Glomerular endothelial cell (primary cell): ENCODE measurements at regions not wholly inside any gene's neighbourhood (a gene's known extent, or its start where the extent isn't known, plus 50 kb on each side); places are given as distances from the start of the nearest gene placed in this dataset.
"Not testable (repeated sequence)": the region's sequence is repeated elsewhere in the genome, so short reads cannot be mapped to it uniquely, and the experiment has no call there.

ENCODE experiments used
- DNase-seq: peaks from one replicate; pipeline ENCODE4 v3.0.0-alpha.2; 2011; ENCODE audit warnings: low read depth, low spot score; ENCODE audit errors: extremely low read depth

DNA sequence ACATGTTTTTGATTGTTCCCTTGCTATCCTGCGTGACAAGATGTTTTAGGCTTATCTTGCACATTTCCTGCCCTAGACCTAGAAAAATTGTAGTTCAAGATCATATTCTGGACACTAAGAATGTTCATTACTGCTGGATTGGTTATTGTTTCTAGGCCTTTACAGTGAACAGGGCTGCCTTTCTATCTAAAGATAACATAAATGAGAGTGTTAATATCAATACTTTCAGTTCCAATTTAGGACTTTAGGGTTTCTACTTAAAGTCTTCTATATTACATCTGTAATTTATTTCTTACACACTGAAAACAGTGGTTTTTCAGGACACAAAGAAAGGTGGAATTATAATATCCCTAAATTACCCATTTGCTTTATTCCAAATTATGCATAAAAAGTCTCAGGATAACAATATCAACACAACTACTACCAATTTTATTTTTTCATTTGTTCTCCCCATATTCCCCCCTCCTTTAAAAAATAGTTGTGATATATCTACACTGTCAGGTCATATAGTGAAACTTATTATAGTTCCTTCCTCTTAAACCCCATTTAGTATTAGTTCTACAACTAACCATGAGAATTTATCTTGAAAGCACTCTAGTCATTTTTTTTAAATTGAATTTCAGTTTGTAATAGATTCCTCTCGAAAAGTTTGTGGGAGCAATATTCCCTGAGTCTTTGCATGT, 293.9 kb upstream of the RIOK2 start:
- no peak for DNase-seq

DNA sequence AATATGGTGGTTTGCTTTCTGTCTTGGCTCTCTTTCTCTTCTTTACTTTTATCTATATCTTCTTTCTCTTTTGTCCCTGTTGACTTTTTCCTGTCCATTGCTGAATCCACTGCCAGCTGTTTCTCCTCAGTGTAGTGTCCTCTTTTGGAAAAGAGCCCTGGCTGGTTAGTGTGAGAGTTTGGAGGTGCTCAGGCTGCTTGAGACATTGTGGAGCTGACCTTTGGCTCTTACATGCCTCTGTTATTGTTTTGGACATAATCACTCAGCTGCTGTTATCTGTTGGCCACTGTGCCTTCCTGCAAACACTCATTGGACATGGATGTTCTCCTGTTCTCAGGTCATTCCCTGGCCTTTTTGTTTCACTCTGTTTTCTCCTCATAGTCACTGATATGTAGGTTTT, 295.4 kb upstream of the RIOK2 start:
- DNase-seq: no peak

DNA sequence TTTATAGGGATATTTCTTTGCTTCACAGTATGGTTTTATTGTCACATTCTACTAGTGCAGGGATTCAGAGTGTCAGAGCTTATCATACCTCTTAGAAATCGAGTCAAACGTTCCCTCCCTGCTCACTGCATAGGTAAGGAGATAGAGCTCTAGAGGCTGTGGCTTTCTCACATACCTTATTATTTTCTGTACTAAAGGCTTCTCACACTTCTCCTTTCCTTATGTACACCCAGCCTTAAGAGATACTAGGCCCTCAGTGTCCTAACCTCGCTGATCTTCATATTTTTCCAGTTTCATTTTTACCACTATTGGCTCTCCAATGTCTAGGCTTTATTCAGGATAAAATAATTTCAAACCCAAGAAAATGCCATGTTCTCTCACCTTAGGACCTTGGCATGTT, 297.3 kb upstream of the RIOK2 start:
- DNase-seq: no peak

DNA sequence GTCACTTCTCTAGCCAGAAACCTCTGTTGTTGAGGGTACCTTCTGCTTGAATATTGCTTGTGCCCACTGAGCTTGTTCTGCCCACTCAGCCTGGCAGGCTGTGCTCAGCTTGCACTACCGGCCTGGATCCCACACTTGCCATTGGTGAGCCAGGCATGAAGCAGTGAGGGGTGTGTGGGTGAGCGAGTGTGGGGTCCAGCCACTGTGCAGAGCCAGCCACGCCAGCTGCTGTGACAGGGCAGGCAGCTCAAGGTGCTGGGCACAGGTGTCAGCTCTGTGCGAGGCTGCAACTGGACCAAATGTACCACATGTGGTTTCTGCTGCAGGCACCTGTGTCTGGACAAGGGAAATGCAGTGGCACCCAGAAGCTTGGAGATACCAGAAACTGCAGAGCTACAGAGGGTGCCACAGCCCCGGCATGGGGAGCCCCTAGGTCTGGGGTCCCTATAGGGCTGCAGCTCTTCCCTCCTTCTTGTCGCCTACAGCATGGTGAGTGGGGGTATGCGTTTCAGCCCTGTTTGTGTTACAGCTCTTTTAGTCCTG, 305.1 kb upstream of the RIOK2 start:
- no peak for DNase-seq

DNA sequence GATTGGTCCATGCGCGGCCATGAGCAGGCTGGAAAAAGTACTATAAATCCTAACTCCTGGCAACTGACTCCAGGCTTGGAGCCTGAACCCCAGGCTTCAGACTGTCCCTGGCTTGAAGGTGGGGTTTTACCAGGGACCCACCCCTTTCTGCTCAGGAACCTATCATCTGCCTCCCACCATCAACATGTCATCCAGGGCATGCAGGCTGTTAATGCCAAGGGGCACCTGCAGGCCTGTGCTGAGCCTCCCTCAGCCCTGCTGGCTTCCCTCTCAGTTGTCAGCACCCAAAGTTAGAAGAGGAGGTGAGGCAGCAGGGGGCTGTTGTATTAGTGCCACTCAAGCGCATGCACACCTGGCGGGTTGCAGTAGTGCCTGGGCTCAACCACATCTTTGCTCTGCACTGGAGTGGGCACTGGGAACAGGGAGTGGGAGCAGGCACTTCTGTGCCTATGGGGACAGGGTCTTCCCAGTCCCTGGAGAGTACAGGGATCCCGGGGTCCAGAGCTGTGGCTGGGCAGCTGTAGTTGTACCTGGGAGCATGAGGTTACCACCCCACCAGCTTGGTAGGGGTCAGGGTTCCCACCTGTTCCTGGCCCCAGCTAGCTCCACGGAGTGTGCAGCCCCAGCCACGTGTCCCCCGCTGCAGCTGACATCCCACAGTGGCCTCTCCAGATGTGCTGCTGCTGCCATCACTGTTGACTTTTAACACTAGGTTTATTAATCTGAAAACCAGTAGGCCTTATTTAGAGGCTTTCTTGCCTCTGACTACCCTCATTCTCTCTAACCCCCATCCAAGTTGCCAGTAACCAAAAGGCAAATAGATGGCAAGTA, 306.2 kb upstream of the RIOK2 start:
- DNase-seq: no peak

DNA sequence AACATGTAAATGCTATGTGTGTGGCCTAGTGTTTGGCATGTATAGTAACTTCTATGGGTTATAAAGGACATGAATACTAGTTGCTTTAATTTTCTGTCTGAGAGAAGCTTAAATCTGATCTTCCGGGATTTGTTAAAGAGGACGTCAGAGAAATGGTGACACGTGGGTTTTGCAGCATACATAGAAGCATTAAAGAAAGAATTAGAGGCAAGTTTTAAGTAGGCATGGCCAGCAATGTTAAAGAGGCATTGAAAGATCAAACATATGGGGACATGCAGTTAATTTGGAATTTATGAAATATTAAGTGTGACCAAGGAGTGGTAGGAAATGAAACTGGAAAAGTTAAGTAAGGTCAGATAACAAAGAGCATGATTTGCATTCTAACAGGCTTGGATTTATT, 311.4 kb upstream of the RIOK2 start:
- DNase-seq: no peak

DNA sequence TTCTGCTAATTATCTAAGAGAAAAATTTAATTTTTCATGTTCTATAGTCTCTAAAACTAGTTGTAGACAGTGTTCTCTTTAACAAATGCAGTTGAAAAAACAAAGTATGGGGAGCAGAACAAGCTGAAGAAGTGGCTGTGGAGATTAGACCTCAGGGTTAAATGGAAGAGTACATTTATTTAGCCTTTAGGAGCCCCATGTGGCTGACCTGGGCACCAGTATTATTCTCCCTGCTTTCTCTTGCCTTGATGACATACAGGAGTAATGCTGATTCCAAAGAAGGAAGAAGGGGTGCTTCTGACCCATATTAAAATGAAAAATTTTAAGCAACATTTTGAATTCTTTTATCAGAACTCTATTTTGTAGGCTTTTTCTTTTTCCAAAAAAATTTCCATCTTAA, 312.3 kb upstream of the RIOK2 start:
- DNase-seq: no peak

DNA sequence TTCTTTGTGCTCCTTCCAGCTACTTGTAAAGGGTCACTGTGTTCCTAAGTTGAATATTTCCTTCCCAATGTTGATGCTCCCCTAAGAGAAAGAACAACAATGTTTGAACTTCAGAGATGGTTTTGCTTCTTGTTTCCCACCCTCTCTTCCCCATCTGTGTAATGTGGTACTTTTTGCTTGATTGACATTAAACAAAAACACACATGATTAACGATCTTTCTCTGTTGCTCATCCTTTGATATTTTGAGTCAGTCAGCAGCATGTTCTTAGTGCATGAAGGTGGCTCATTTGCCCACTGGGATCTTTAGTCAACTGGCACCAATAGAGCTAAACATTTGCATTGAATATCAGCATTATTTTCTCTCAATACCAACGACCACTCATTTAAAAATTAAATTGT, 313.0 kb upstream of the RIOK2 start:
- no peak for DNase-seq

DNA sequence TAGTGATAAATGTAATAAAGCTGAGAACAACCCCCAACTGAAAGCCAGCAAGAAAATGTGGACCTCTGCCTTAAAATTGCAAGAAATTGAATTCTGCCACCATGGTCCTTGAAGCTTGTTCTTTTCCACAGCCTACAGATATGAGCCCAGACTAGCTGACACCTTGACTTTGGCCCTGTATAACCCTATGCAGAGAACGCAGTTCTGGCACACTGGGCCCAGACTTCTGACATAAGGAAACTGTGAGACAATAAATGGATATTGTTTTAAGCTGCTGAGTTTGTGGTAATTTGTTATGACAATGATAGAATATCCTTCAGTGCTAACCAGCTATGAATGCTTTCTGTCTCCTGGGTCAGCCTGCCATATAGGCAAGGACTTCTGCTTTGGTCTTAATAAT, 315.6 kb upstream of the RIOK2 start:
- DNase-seq: no peak

DNA sequence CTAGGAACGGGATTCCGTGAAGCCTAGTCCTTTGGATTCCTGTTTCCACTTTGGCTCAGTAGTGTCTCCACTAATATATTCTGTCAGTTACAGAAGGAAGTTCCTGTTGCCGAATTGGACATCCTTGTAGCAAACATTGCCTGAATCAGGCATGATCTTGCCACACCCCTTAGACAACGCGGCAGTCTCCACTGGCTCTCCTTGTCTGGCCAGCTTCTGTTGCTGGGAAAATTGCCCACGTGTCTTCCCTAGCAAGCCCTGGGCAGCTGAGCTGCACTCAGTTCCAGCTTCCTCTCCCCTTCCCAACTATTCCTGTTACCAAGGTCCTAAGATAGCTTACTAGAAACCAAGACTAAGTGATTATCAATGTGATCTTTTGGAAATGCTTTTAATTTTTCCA, 316.6 kb upstream of the RIOK2 start:
- DNase-seq: no peak

DNA sequence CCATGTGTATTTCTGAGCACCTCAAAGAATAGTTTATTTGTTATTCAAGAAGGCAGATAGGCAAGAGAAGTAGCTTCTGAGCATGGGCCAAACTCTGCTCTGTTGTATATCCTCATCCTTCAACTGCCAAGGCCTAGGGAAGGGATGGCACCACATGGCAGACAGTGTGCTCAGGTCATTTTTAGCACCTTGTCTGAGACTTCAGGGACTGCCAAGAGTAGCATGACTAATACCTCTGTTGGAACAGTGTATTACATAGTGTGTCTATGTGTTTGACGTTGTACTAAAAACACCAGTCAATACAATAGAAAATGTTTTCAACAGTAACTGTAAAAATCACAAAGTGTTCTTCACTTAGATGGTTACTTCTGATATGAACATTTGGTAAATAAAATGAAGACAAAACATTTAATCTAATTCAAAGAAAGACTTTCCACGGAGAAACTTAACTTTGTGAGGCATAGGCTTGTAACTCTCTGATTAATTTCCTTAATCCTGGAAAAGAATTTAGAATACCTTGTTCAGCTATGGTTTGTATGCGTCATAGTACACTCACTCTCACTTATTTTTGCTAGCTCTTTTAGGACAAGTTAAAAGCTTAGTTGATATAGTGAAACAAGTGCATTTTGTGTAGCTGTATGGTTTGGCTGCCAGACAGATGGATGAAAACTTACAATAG, 318.4 kb upstream of the RIOK2 start:
- no peak for DNase-seq

DNA sequence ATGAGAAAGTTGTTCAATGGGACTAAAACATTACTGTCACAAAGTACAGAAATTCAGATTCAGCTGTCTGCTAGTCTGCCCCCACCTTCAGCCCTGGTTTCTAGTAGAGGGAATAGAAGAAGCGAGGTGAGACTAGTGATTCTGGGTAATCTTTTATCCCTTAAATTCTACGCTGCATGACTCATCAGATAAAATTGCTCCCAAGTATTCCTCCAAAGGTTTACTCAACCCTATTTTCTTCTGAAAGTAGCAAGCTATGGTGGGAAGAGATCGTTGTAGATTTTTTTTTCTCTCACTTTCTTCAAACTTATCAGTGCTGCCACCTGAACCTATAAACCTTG, 318.9 kb upstream of the RIOK2 start:
- no peak for DNase-seq

DNA sequence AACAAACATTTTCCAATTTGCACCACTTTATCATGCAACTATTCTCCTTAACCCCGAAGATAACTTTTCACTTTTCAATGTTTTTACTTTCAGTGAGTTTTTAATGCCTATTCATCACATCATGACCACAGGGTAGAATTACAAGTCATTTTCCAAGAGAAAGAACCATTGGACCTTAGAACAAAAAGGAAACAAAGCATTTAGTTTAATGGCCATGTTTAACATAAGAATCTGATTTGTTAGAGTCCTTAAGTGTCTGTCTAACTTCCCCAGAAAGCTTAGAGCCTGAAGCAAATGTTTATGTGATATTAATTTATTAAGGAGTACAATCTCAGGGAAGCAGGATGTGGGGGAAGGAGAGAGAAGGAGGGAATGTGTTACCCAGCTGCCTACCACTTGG, 325.8 kb upstream of the RIOK2 start:
- DNase-seq: no peak

DNA sequence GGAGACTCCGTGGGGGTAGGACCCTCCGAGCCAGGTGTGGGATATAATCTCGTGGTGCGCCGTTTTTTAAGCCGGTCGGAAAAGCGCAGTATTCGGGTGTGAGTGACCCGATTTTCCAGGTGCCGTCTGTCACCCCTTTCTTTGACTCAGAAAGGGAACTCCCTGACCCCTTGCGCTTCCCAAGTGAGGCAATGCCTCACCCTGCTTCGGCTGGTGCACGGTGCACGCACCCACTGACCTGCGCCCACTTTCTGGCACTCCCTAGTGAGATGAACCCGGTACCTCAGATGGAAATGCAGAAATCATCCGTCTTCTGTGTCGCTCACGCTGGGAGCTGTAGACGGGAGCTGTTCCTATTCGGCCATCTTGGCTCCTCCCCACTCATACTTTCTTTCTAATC, 336.5 kb upstream of the RIOK2 start:
- not testable (repeated sequence) for DNase-seq

DNA sequence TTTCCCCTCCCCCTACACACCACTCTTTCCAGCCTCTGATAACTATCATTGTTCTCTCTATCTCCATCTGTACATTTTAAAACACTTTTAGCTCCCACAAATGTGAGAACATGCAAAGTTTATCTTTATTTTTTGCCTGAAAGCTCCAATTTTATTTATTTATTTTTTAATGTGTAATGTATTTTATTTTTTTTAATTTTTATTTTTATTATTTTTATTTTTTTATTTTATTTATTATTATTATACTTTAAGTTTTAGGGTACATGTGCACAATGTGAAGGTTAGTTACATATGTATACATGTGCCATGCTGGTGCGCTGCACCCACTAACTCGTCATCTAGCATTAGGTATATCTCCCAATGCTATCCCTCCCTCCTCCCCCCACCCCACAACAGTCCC, 340.3 kb upstream of the RIOK2 start:
- not testable (repeated sequence) for DNase-seq

DNA sequence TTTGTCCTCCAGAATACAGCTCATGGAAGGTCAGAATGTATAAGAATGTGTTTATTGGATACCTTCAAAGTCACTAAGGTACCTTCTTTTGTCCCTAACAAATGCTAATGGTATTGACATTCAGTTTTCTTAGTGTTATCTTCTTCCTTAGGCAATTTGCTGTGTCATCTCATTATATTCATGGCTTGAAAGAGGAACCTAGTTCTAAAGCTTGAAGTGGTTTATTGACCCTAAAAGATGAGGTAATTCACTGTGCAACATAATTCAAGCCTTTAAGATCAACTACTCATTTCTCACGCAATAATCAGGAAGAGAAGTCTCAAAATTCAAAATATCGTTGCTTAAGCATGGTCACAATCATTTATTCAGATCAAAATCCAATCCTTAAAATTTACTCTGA, 342.7 kb upstream of the RIOK2 start:
- DNase-seq: no peak

DNA sequence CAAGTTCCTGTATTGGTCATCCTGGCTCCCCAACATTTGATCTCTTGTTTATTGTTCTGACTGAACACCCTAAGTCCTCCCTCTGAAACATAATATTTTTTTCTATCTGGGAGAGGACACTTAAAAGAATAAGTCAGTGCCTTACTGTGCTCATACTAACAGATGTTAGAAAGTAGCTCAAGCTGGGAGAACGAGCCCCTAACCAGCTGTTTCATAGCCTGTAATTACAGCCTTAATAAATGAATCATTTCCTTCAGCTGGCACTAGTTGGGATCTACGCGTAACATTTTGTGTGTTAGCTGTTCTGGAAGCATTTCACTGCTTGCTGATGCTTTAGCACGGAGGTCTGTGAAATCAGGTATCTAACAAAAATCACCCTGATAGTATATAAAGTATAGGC, 345.9 kb upstream of the RIOK2 start:
- DNase-seq: no peak

DNA sequence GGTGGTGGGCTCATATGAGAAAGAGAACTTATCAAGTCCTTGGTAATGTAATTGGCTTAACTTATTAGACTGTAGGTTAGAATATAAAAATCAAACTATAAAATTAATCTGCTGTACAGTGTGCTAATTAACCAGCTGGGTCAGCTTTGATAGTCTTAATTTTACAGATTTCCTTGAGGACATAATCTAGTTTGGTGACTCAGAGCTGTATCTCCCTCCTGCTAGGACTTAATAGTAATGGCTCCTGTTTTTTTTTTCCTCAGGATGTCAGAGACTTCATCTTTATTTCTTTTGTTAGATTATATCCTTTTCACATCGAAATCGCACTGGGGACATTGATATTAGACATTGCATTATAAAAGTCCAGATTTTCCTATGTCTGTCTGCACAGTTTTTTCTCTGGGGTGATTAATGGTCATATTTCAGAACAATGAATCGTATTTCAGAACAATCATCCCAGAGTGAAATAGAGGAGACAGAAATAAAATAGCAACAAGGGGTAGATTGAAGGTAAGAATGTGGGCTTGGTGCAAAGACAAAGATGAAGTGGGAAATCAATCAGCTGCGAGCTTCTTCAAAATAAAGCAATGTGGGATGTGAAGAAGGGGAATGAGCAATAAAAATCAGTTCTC, 346.4 kb upstream of the RIOK2 start:
- no peak for DNase-seq

DNA sequence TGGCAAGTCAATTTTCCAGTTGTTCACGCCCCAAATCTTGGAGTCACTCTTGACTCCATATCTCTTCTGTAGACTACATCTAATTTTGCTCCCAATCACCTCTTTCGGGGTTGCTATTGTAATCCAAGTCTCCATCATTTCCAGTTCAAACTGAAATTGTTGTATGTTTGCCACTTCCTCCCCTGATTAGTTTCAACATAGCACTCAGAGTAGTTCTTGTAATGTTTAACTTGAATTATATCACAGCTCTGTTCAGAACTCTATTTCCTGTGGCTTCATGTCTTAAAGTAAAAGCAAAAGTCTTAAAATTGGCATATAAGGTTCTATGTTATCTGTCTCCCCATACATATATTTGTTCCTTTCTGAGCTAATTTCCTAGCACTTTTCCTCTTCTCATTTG, 348.5 kb upstream of the RIOK2 start:
- DNase-seq: no peak

DNA sequence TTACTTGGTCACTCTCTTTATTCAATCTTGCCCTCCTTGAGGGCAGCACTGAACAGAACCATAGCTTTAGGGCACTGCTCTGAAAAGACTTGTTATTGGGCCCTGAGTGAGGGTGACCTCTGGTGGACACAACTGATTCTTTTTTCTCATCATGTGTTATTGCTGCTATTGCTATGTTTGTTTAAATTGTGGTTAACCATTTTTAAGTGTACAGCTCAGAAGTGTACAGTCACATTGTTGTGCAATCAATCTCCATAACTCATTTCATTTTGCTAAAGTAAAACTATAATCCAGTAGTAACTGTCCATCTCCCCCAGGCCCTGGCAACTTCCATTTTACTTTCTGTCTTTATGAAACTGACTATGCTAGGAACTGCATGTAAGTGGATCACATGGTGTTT, 351.1 kb upstream of the RIOK2 start:
- DNase-seq: no peak

DNA sequence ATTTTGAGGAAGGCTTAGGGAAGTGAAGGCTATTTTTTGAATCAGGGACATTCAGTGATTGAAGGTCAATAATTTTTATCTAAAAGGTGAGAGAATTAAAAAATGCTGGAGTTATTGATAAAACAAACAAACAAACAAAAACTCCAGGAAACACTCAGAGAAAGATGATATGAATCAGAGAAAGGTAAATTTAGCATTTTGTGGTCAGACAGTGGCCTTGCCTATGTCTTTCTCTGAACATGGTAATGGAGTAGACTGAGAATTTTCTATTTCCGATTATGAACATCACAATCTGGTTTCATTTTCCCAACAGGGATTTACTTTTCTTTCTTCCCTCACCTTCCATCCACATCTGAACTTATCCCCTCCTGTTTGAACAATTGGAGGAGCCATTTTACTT, 353.6 kb upstream of the RIOK2 start:
- DNase-seq: no peak
